ENCODE measurements at regions not wholly inside any gene's neighbourhood (a gene's known extent, or its start where the extent isn't known, plus 50 kb on each side); places are given as distances from the start of the nearest gene placed in this dataset.

GRCh38 chrX:45358392-45358791 is 157.7 kb upstream of the DIPK2B start (continued):
- TF ChIP-seq CREBBP (IDR thresholded peaks at IDR 0.05; ENCODE audit: low read depth, low read length) (no peak), CHCHD3 (CRISPR knock-in tag; IDR thresholded peaks at IDR 0.05) (no peak), ZKSCAN3 (CRISPR knock-in tag; IDR thresholded peaks at IDR 0.05) (no peak), NKRF (IDR thresholded peaks at IDR 0.05; ENCODE audit: borderline replicate concordance) (no peak)

GRCh38 chrX:45353456-45353855 is 152.8 kb upstream of the DIPK2B start:
- H4K20me1 ChIP-seq (replicated peaks; ENCODE audit: control insufficient read depth, insufficient read depth, low read length), result no peaks in the 10 kb centered on the region
- POLR2A ChIA-PET, result interaction anchor here (0.7 kb wide), 1 partner anchor 29 kb away, joined by 3 read pairs; no protein-coding TSS in a partner anchor
- H3K36me3 ChIP-seq (ENCODE audit: control insufficient read depth, insufficient read depth, low read length), result no peaks in the 10 kb centered on the region
- no peak overlapping the region for H3K9ac ChIP-seq (ENCODE audit: insufficient read depth in 1 of 2, low read depth in 2 of 2, low read length in 2 of 2)
- no peaks in the 10 kb centered on the region for H3K4me1 ChIP-seq (replicated peaks in 1 of 2; ENCODE audit: control insufficient read depth in 2 of 2, insufficient read depth in 2 of 2, low read length in 2 of 2)
- H2AFZ ChIP-seq (ENCODE audit: low read depth, low read length), result no peak overlapping the region
- H3K27ac ChIP-seq (ENCODE audit: extremely low read depth, low read depth, low read length), result no peak overlapping the region
- no peaks in the 10 kb centered on the region for H3K9me1 ChIP-seq (ENCODE audit: control insufficient read depth, insufficient read depth, low read length)
- no peaks in the 10 kb centered on the region for H3K9me3 ChIP-seq (replicated peaks; ENCODE audit: control insufficient read depth, insufficient read depth, low read depth, low read length)
- no peaks in the 10 kb centered on the region for H3K27me3 ChIP-seq (ENCODE audit: control insufficient read depth in 2 of 2, insufficient read depth in 2 of 2, low read length in 2 of 2)
- no peaks in the 10 kb centered on the region for H3K79me2 ChIP-seq (ENCODE audit: control insufficient read depth, insufficient read depth, low read length)
- FAIRE-seq, result no peak
- in situ Hi-C loops (cut with MboI), result no loop called here
- intact Hi-C loops (cut with micrococcal nuclease), result no loop called here
- H3K4me3 ChIP-seq, result no peak overlapping the region
- BruUV-seq (replicated peaks), result no TSS peak
- no peak for ATAC-seq
- CTCF ChIA-PET (ENCODE audit: low intra/inter-chr PET ratio), result no interaction called here
- H3K4me2 ChIP-seq (ENCODE audit: insufficient read depth, low read length), result no peak overlapping the region
- DNase-seq (ENCODE audit: extremely low read depth in 1 of 4, low spot score in 3 of 4), result no peak
- 0% methylated on average over 3 of the region's 3 CpGs for WGBS (ENCODE audit: insufficient coverage, low coverage, missing lambda C conversion rate)
- TF ChIP-seq NR2C2 (CRISPR knock-in tag; IDR thresholded peaks at IDR 0.05) (no peak), NR2C2 (tag; IDR thresholded peaks at IDR 0.05) (no peak), NFXL1 (CRISPR knock-in tag; IDR thresholded peaks at IDR 0.05) (no peak), CCAR2 (IDR thresholded peaks at IDR 0.05; ENCODE audit: low read depth, low read length) (no peak), ELF2 (CRISPR knock-in tag; IDR thresholded peaks at IDR 0.05) (no peak), BRD9 (IDR thresholded peaks at IDR 0.05; ENCODE audit: low read depth, partially characterized antibody) (no peak), SFPQ (IDR thresholded peaks at IDR 0.05; ENCODE audit: low read depth, low read length) (no peak), ZNF518B (CRISPR knock-in tag; IDR thresholded peaks at IDR 0.05) (no peak), ZNF134 (CRISPR knock-in tag; conservative IDR thresholded peaks at IDR 0.05) (no peak), KDM1A (IDR thresholded peaks at IDR 0.05) (no peak)
